ENCODE measurements at regions not wholly inside any gene's neighbourhood (a gene's known extent, or its start where the extent isn't known, plus 50 kb on each side); places are given as distances from the start of the nearest gene placed in this dataset.

DNA sequence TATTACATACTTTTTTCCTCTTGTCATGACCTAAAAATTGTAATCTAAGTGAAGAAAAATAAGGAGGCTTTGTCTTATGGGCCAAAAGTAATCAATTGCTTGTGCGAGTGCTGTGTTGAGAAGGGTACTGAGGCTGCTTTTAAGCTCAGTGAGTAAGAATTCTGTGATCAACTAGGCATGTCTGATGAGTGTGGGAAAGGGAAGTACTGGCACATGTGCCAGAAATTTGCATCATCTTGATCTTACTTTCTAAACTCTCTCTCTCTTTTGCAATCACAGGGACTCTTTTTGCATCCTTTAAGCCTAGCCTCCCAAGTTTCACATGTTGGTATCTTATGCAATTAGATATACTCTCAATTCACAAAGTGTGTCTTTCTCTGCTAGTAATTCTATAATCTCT is 329.9 kb downstream of the KIF4B start:
- TF ChIP-seq, protein P1, sequence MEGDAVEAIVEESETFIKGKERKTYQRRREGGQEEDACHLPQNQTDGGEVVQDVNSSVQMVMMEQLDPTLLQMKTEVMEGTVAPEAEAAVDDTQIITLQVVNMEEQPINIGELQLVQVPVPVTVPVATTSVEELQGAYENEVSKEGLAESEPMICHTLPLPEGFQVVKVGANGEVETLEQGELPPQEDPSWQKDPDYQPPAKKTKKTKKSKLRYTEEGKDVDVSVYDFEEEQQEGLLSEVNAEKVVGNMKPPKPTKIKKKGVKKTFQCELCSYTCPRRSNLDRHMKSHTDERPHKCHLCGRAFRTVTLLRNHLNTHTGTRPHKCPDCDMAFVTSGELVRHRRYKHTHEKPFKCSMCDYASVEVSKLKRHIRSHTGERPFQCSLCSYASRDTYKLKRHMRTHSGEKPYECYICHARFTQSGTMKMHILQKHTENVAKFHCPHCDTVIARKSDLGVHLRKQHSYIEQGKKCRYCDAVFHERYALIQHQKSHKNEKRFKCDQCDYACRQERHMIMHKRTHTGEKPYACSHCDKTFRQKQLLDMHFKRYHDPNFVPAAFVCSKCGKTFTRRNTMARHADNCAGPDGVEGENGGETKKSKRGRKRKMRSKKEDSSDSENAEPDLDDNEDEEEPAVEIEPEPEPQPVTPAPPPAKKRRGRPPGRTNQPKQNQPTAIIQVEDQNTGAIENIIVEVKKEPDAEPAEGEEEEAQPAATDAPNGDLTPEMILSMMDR (IDR thresholded peaks at IDR 0.05), result no peak
- no peak for TF ChIP-seq POLR2A (IDR thresholded peaks at IDR 0.05)
